Gastroesophageal sphincter (tissue), 3 donors: ENCODE measurements at regions not wholly inside any gene's neighbourhood (a gene's known extent, or its start where the extent isn't known, plus 50 kb on each side); places are given as distances from the start of the nearest gene placed in this dataset.

Source experiments
- CTCF ChIP-seq, 4 experiments: fragments of 200-600 bp in 2 of 4; fragments of 450-650 bp in 2 of 4; sonication (generic) in 1 of 4; IDR thresholded peaks; one replicate each; pipeline ENCODE4 v1.5.1; 2017 to 2019; ENCODE audit warnings: antibody characterized with exemption in 4 of 4, mild to moderate bottlenecking in 2 of 4, moderate library complexity in 2 of 4
- EP300 ChIP-seq: sonication (generic); formaldehyde crosslinking; IDR thresholded peaks from one replicate; pipeline ENCODE4 v1.6.1; 2017; ENCODE audit warnings: antibody characterized with exemption, mild to moderate bottlenecking
- POLR2A ChIP-seq, 2 donors: fragments of 450-650 bp; IDR thresholded peaks; one replicate each; pipeline ENCODE4 v1.6.1; 2017; ENCODE audit warnings: antibody characterized with exemption in 2 of 2, mild to moderate bottlenecking in 2 of 2, moderate library complexity in 1 of 2

- TF ChIP-seq POLR2A (IDR thresholded peaks at IDR 0.05) (no peak), CTCF (IDR thresholded peaks at IDR 0.05) (no peak), EP300 (no peak)
These were observed 462.2 kb upstream of the CFAP20DC start for GRCh38 chr3:59512066-59512465.
